GM12891 (cell line): ENCODE measurements at regions not wholly inside any gene's neighbourhood (a gene's known extent, or its start where the extent isn't known, plus 50 kb on each side); places are given as distances from the start of the nearest gene placed in this dataset.

Source experiments
- POLR2AphosphoS5 ChIP-seq: IDR thresholded peaks from 2 replicates; pipeline ENCODE4 v1.6.1; 2011; ENCODE audit warnings: low read depth, low read length, control low read depth
- SPI1 ChIP-seq: IDR thresholded peaks from 2 replicates; pipeline ENCODE4 v1.6.1; 2011; ENCODE audit warnings: low read depth, low read length, control low read depth

DNA sequence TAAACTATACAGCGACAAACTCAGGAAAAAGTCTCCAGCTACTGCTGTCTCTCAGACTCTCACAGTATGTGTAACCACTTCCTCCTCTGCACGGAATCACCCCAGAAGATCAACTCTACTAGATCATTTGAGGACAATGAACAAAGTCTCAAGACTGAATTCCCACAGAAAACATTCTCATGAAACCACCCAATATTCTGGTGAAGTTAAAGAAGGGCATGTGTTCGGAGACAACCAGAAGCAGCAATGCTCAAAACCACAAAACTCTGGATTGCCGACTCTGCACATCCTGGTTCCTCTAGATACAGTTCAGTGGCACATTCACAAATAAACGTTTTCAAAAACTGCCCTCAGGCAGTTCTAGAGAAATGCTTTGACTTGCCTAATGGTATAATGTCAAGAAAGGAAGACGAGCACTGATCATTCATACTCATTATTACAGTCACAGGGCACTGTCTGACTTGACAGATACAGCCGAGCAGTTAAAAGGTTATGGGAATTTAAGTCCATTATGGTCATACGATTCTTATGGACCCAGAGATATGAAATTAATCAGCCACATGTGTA lies 91.9 kb upstream of the STK17B start:
- 0 out of 2 replicates have a peak, but pooled peaks have one; percentile 16 for TF ChIP-seq POLR2AphosphoS5
- TF ChIP-seq SPI1: peak; percentile 87
